M059J (cell line): ENCODE measurements at regions not wholly inside any gene's neighbourhood (a gene's known extent, or its start where the extent isn't known, plus 50 kb on each side); places are given as distances from the start of the nearest gene placed in this dataset.

ENCODE experiments used
- DNase-seq: peaks from one replicate; pipeline ENCODE4 v3.0.0-alpha.2; 2012; ENCODE audit warnings: low read depth

- no peak for DNase-seq
Measured at GRCh38 chr1:214928574-214928973, 154.0 kb upstream of the KCNK2 start.

- no peak for DNase-seq
Measured at GRCh38 chr1:214933375-214933774, 149.2 kb upstream of the KCNK2 start.

DNA sequence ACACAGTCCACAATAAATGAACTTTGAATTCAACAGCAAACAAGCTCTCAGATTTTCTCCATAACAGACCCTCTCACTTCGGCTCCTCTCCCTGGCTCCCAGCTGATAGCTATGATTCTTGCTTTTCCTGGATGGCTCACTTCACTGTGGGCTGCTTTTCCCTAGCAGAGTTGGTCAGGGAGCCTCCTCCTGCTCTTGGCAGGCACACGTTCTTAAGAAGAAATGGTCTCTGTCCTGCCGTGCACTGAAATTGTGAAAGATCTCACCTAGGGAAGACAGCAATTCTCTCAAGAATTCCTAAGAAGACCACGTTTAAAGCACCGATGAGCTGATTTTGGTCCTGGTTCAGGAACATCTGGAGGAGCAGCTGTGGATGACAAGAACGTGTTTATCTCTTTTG lies 148.5 kb upstream of the KCNK2 start:
- no peak for DNase-seq

DNA sequence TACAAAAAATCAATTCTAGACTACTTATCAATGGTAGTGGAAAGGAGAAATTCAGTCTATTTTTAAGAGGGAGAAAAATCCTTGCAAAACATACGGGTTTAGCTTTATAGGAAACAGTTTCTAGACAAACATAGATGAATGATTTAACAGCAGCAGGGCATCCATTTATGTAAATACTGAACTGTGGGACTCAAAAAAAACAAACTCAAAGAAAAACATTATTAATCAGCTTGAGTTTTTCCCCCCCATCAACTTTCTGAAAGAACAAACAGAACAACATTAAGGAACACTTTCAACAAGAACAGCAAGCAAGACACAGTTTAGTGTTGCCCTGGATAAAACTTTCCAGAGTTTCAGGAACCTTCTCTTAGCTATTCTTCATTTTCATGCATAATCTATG lies 147.3 kb upstream of the KCNK2 start:
- no peak for DNase-seq

GRCh38 chr1:214939180-214939579 lies 143.4 kb upstream of the KCNK2 start:
- no peak for DNase-seq

GRCh38 chr1:214941061-214941460 lies 141.5 kb upstream of the KCNK2 start:
- DNase-seq: no peak

DNA sequence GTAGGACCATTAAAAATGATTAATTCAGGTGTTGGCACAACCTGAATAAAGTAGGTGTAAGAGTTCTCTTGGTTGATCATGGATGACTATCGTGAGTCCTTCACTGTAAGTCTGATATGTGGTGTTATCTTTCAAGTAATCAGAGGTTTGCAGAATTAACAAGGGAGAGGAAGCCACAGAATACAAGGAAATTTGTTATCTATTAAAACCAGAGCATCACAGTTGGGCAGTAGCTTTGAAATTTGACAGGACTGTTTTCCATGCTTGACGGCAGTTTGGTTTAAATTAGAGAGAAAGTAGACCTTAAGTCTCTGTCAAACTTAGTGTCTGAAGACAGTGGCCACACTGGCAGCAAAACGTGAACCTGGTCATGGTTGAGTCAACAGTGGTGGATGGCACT lies 139.5 kb upstream of the KCNK2 start:
- DNase-seq: no peak

DNA sequence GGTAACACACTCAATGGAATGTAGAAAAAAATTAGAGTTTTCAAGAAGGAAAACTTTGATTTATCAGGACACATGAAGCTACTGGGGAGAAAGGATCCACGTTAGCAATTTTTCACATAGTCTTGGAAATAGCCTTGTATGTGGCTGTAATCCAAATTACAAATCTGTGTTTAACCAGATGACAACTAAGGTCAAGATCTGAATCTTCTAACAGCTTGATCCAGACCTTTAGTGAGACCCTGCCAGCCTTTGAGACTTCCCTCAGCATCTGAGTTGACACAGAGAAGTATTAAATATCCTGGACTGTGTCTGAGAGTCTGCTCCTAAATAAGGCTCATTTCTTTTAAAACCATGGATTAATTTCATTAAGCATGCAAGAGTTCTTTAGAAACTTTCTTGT lies 135.9 kb upstream of the KCNK2 start:
- DNase-seq: no peak

DNA sequence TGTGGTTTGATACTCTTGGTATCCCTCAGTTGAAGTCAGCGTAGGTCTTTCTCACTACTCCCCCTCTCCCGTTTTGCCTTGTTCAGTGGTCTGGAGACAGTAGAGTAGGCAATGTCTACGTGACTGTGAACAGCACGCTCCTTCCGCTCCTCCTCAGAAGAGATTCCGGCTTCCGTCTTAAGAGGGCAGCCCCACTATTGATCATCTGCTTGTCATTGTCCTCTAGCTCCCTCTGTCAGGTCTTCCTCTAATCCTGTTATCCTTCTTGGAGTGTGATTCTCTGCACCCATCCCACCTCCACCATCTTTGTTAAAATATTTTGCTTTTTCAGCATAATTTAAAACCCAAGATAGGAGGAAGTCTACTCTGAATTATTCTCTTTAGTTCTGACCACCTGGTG lies 129.9 kb upstream of the KCNK2 start:
- DNase-seq: no peak

DNA sequence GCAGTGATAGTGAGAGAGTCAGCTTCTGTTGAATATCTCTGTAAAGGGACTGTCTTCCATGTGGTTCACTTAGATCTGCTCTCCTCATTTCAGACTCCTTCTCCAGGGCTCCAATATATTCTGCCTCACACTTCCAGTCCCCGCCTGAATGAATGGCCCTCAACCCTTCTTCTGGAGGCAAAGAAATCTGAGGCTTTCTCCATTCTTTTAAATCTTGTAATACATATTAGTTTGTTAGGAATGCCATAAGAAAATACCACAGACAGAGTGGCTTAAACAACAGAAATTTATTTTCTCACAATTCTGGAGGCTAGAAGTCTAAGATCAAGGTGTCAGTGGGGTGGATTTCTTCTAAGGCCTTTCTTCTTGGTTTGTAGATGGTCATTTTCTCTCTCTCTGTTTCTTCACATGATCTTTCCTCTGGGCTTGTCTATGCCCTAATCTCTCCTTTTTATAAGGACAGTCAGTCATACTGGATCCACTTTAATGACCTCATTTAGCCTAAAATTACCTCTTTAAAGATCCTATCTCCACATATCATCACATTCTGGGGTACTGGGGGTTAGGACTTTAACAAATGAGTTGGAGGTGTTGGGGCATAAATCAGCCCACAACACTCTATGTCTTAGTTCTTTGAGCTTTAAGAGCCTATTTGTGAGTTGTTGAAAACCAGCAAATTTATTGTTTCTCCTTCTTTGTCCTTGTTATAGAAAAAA lies 128.5 kb upstream of the KCNK2 start:
- DNase-seq: peak; percentile 11

- DNase-seq: no peak
Measured at GRCh38 chr1:214954617-214954949, 128.0 kb upstream of the KCNK2 start.

- peak; percentile 98 for DNase-seq
Measured at GRCh38 chr1:214957330-214958137, 125.0 kb upstream of the KCNK2 start.

GRCh38 chr1:214958486-214958885 lies 124.1 kb upstream of the KCNK2 start:
- DNase-seq: peak; percentile 19

GRCh38 chr1:214966346-214966745 lies 116.2 kb upstream of the KCNK2 start:
- no peak for DNase-seq

DNA sequence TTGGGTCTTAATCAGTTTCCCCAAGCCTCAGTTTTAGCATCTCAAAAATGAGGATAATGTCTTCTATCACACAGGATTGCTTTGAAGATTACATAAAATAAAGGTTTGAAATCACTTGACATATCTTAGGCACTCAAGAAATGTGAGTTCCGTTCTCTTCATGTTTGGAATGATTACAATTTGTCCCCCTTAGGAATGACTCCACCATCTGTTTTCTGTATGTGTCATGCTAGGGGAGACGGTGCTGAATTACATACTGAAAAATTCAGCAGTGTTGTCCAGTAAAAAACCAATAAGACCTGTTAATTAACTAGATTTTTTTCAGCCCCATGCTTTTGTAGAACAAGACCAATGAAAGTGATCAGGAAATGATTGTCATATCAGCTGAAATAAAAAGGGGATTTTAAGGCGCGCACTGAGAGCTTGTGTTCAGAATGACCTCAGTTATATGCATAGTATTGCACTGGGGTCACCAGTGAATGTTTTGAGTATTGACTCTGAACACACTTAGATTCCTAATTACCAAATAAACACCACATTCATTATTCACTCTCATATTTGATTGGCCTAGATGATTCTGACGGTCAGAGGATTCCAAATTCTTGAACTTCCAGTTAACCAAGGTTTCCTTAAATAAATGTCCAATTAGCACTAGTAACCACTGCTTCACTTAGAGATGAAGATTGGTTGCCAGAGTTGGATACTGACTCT lies 114.5 kb upstream of the KCNK2 start:
- no peak for DNase-seq

- no peak for DNase-seq
Measured at GRCh38 chr1:214970016-214970415, 112.5 kb upstream of the KCNK2 start.

DNA sequence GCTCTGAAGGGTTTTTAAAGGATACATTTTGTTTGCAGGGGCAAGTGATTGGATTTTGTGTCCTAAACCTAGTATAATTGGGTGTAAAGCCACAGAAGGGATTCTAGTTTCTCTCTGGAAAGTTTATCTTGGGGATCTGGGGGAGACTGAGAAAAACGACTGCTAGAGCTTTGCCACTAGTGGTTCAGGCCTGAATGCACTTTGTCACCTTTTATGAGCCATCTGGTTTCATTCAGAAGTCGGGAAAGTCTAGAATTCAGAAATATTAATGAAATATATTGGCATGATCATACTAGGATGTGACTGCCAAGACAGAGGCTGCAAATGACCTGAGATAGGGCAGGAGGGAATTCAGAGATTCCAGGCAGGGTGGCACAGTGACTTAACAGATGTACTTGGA lies 111.5 kb upstream of the KCNK2 start:
- DNase-seq: no peak

DNA sequence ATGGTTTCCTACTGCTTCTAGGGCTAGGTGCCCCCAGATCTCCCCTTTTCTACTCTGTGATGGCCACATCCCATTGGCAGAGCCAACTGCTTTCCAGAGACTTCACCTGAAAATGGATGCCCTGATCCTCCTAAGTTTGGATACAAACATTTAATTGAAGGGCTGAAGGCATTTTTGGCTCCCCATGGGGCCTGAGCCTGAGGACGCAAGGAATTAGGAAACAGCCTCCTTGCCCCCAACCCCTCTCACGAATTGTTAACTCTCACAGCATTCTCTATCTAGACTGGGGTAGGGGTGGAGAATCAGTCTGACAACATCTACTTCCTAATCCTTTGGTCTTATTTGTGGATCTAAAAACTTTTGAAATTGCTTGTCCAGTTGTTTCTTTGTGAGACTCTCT lies 108.5 kb upstream of the KCNK2 start:
- DNase-seq: no peak

GRCh38 chr1:214976665-214977064 lies 105.9 kb upstream of the KCNK2 start:
- DNase-seq: no peak

GRCh38 chr1:214977110-214977509 lies 105.4 kb upstream of the KCNK2 start:
- DNase-seq: no peak

GRCh38 chr1:214977700-214978374 lies 104.7 kb upstream of the KCNK2 start:
- no peak for DNase-seq

DNA sequence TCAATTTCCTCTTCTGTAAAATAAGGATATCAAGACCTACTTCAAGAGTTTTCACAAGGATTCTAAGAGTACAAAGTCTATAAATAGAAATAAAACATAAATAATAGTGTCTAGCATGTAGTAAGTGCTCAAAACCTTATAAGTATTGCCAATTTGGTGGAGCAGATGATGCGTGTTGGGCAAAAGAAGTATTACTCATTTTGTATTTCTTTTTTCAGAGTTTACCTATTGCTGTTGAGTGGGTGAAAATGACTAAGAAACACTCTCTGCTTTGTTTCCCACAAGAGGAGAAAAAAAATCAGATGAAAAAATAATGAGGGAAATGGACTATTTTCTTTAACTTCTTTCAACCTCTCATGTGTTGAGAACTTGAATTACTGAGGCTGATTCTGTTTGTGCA lies 103.3 kb upstream of the KCNK2 start:
- no peak for DNase-seq
